ENCODE measurements at regions not wholly inside any gene's neighbourhood (a gene's known extent, or its start where the extent isn't known, plus 50 kb on each side); places are given as distances from the start of the nearest gene placed in this dataset.

- TF ChIP-seq, protein P1, sequence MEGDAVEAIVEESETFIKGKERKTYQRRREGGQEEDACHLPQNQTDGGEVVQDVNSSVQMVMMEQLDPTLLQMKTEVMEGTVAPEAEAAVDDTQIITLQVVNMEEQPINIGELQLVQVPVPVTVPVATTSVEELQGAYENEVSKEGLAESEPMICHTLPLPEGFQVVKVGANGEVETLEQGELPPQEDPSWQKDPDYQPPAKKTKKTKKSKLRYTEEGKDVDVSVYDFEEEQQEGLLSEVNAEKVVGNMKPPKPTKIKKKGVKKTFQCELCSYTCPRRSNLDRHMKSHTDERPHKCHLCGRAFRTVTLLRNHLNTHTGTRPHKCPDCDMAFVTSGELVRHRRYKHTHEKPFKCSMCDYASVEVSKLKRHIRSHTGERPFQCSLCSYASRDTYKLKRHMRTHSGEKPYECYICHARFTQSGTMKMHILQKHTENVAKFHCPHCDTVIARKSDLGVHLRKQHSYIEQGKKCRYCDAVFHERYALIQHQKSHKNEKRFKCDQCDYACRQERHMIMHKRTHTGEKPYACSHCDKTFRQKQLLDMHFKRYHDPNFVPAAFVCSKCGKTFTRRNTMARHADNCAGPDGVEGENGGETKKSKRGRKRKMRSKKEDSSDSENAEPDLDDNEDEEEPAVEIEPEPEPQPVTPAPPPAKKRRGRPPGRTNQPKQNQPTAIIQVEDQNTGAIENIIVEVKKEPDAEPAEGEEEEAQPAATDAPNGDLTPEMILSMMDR (IDR thresholded peaks at IDR 0.05), result no peak
- no peak for TF ChIP-seq POLR2A (IDR thresholded peaks at IDR 0.05)
Observed at GRCh38 chr10:131638049-131638879, 262.5 kb upstream of the PPP2R2D start.

Measured in thyroid gland (tissue), 4 donors.